Pancreas (tissue), 10 donors: ENCODE measurements at regions not wholly inside any gene's neighbourhood (a gene's known extent, or its start where the extent isn't known, plus 50 kb on each side); places are given as distances from the start of the nearest gene placed in this dataset.

Experiments used
- ATAC-seq, 4 donors: fragments of 200-7000 bp; cut with Tn5 transposase; one replicate each; pipeline versions ENCODE4 v1.8.0 to v1.9.1; 2020; ENCODE audit warnings: mild to moderate bottlenecking in 4 of 4, moderate library complexity in 4 of 4
- DNase-seq, 6 donors: peaks; one replicate each; pipeline ENCODE4 v3.0.0-alpha.2; 2020
- FAIRE-seq: peaks from 2 replicates; lab custom pipeline; 2012; peaks lifted over from hg19 to GRCh38; lab: Jason Lieb, UNC
- H3K27ac ChIP-seq, 4 donors: fragments of 200-600 bp; sonication (generic); 1 replicate in 3 of 4; 2 replicates in 1 of 4; pipeline versions ENCODE4 v1.5.0 to v1.8.0; 2020
- H3K27me3 ChIP-seq, 4 donors: fragments of 200-600 bp; one replicate each; pipeline ENCODE4 v1.8.0; 2021
- H3K36me3 ChIP-seq, 3 donors: fragments of 200-600 bp; sonication (generic) in 1 of 3; one replicate each; pipeline versions ENCODE4 v1.5.0 to v1.8.0; 2020 to 2021
- H3K4me1 ChIP-seq, 3 donors: fragments of 200-600 bp; one replicate each; pipeline ENCODE4 v1.8.0; 2021
- H3K4me3 ChIP-seq, 4 donors: fragments of 200-600 bp; sonication (generic) in 2 of 4; one replicate each; pipeline versions ENCODE4 v1.5.0 to v1.8.0; 2020 to 2021
- H3K9me3 ChIP-seq, 4 donors: fragments of 200-600 bp; one replicate each; pipeline ENCODE4 v1.8.0; 2021
- CTCF ChIP-seq, 4 donors: fragments of 200-600 bp; sonication (generic) in 3 of 4; IDR thresholded peaks; one replicate each; pipeline versions ENCODE4 v1.5.0 to v1.8.0; 2021; ENCODE audit warnings: antibody characterized with exemption in 4 of 4
- WGBS, 2 donors: extraction: QIAGEN DNeasy Blood & Tissue Kit; methylation state at CpG; one replicate each; pipeline ENCODE4 v1.1.7; 2013; 5-methylcytosine and 5-hydroxymethylcytosine counted together
- intact Hi-C, 3 donors: fragments of 100-400 bp; cut with DNase I; formaldehyde crosslinking; loops; one replicate each; pipeline versions ENCODE4 v1.11.1 to v1.14.2; 2022
- donor health status: healthy with polysubstance abuse.
- donor health status: DM: no; HTN: no; CAD: no; lungs with moderate emphysema.
- donor health status: DM: no; HTN: no; CAD: no.
- donor health status: control.
- donor health status: control.
- donor health status: Bipolar disorder and iron deficiency.
- donor health status: DM: yes; HTN: yes; CAD: no.
- donor health status: DM: no; HTN: no; CAD: no.
- donor health status: DM: no; HTN: no; CAD: no.
- donor health status: DM: yes; HTN: yes; CAD: no.

DNA sequence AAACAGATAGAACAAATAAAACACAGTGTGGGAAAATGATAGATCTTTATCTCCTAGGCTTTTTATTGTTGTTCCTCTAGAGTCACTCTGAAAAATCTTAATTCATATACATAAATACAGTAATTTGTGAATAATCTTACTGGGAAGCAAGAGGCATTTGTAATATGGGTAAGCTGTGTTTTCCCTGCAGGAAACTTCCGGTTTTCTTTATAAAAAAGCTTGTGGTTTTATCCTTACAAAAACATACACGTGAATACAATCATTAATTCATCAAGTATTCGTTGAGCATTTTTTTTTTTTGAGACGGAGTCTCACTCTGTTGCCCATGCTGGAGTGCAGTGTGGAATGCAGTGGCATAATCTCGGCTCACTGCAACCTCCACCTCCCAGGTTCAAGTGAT, 1312.8 kb upstream of the ZEB2 start:
- Histone ChIP-seq H3K4me3 (no peak overlapping the region), H3K27me3 (no peaks in the 10 kb centered on the region), H3K36me3 (no peaks in the 10 kb centered on the region), H3K9me3 (no peaks in the 10 kb centered on the region), H3K4me1 (no peaks in the 10 kb centered on the region), H3K27ac (no peak overlapping the region)
- intact Hi-C loops = no loop called here
- WGBS, 2 donors = 80 to 84% methylated on average over 5 of the region's 5 CpGs
- no peak for FAIRE-seq
- ATAC-seq = no peak
- TF ChIP-seq CTCF (IDR thresholded peaks at IDR 0.05) = no peak
- DNase-seq = no peak

GRCh38 chr2:145829931-145830330, 1310.0 kb upstream of the ZEB2 start:
- TF ChIP-seq CTCF (IDR thresholded peaks at IDR 0.05) = no peak
- intact Hi-C loops = no loop called here
- Histone ChIP-seq H3K4me1 (no peaks in the 10 kb centered on the region), H3K27me3 (no peaks in the 10 kb centered on the region), H3K36me3 (no peaks in the 10 kb centered on the region), H3K4me3 (no peak overlapping the region), H3K9me3 (no peaks in the 10 kb centered on the region), H3K27ac (no peak overlapping the region)
- FAIRE-seq (no peak), DNase-seq (no peak), ATAC-seq (no peak)

DNA sequence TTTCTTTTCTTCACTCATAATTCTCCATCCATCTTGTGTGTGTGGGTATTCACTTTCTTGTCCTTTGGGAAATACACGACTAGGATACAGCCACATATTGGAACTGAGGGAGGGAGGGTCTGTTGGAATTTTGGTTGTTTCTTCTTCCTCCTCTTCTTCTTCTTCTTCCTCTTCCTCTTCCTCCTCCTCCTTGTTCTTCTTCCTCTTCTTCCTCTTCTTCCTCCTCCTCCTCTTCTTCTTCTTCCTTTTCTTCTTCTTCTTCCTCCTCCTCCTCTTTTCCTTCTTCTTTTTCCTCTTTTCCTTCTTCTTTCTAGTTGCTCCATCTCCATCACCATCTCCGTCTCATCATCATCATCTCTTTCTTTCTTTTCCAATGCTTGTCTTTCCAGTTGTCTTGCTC, 1307.3 kb upstream of the ZEB2 start:
- FAIRE-seq = no peak
- Histone ChIP-seq H3K27ac (no peak overlapping the region), H3K9me3 (no peaks in the 10 kb centered on the region), H3K27me3 (no peaks in the 10 kb centered on the region), H3K4me1 (no peaks in the 10 kb centered on the region), H3K36me3 (no peaks in the 10 kb centered on the region), H3K4me3 (no peak overlapping the region)
- DNase-seq = no peak
- intact Hi-C loops = no loop called here
- no peak for ATAC-seq
- TF ChIP-seq CTCF (IDR thresholded peaks at IDR 0.05) = no peak
- 67 to 84% methylated on average over 2 of the region's 2 CpGs for WGBS, 2 donors

- no peak for DNase-seq
- WGBS, 2 donors = 74 to 80% methylated on average over 3 of the region's 3 CpGs
- intact Hi-C loops = no loop called here
- H3K4me1 ChIP-seq = no peaks in the 10 kb centered on the region
- no peak overlapping the region for H3K4me3 ChIP-seq
- H3K27me3 ChIP-seq = no peaks in the 10 kb centered on the region
- no peaks in the 10 kb centered on the region for H3K36me3 ChIP-seq
- H3K27ac ChIP-seq = no peak overlapping the region
- ATAC-seq = no peak
- no peak for FAIRE-seq
- H3K9me3 ChIP-seq = no peaks in the 10 kb centered on the region
- no peak for TF ChIP-seq CTCF (IDR thresholded peaks at IDR 0.05)
Observed at GRCh38 chr2:145824384-145824783, 1304.5 kb upstream of the ZEB2 start.

DNA sequence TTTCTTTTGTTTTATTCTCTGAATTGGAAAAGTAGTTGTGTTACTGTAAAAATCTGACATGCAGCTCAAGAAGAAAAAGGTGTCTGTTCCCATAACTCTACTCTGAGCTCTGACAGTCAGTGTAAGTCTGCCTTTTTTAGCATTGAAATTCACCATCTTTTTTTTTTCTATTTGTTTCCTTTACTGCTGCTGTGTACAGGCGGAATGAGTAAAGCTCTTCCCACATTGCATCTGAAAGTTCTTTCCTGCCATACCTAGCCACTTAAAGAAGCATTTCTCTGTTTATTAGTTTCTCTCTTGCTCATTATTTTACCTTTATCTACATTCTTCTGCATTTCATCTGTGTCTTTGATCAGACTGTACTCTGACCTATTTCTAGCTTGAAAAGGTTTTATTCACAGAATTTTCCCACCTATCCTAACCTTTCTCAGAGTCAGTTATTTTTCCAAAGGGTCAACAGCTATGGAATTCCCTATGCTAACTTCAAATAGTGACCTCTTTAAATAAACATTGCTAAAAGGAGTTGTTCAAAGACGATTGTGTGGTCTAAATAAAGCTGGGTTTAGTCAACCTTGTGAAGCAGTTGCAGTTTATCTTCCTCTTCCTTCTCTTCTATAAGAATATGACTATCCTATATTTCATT, 1303.1 kb upstream of the ZEB2 start:
- intact Hi-C loops = no loop called here
- no peak for TF ChIP-seq CTCF (IDR thresholded peaks at IDR 0.05)
- FAIRE-seq (no peak), ATAC-seq (no peak), DNase-seq (no peak)
- H3K4me1 ChIP-seq = no peaks in the 10 kb centered on the region
- no peaks in the 10 kb centered on the region for H3K36me3 ChIP-seq
- H3K9me3 ChIP-seq = no peaks in the 10 kb centered on the region
- H3K4me3 ChIP-seq = no peak overlapping the region
- H3K27ac ChIP-seq = no peak overlapping the region
- H3K27me3 ChIP-seq = no peaks in the 10 kb centered on the region
- WGBS, 2 donors = 44 to 47% methylated on average over 2 of the region's 2 CpGs
